WERI-Rb-1 (cell line): ENCODE measurements at regions not wholly inside any gene's neighbourhood (a gene's known extent, or its start where the extent isn't known, plus 50 kb on each side); places are given as distances from the start of the nearest gene placed in this dataset.

ENCODE experiments used
- DNase-seq: peaks from one replicate; pipeline ENCODE4 v3.0.0-alpha.2; 2020
- H3K27ac ChIP-seq: fragments of 250-450 bp; sonication (Bioruptor Pico); 2 replicates; pipeline ENCODE4 v1.5.1; 2020; ENCODE audit warnings: mild to moderate bottlenecking, moderate library complexity
- H3K27me3 ChIP-seq: fragments of 250-450 bp; sonication (Bioruptor Pico); 2 replicates; pipeline ENCODE4 v1.5.1; 2021; ENCODE audit warnings: mild to moderate bottlenecking, low read depth, moderate library complexity; ENCODE audit not compliant: insufficient read depth, severe bottlenecking
- H3K36me3 ChIP-seq: fragments of 250-450 bp; sonication (Bioruptor Pico); 2 replicates; pipeline ENCODE4 v1.5.1; 2020; ENCODE audit warnings: mild to moderate bottlenecking, moderate library complexity
- H3K4me3 ChIP-seq: 2 replicates; pipeline ENCODE4 v1.5.1; 2011; ENCODE audit warnings: low read depth, mild to moderate bottlenecking, control low read depth, low read length
- H3K9me3 ChIP-seq: fragments of 250-450 bp; sonication (Bioruptor Pico); 2 replicates; pipeline ENCODE4 v1.5.1; 2021; ENCODE audit warnings: mild to moderate bottlenecking, moderate library complexity; ENCODE audit not compliant: severe bottlenecking
- CTCF ChIP-seq: IDR thresholded peaks from 2 replicates; pipeline ENCODE4 v1.5.1; 2011; ENCODE audit warnings: low read depth, mild to moderate bottlenecking, control low read depth, inconsistent platforms, low read length

- H3K27me3 ChIP-seq: no peaks in the 10 kb centered on the region
- H3K36me3 ChIP-seq: no peaks in the 10 kb centered on the region
- no peak for TF ChIP-seq CTCF
Observed at GRCh38 chr6:137801352-137802114, 65.5 kb upstream of the TNFAIP3 start.

GRCh38 chr6:137802408-137803182, 64.5 kb upstream of the TNFAIP3 start:
- H3K36me3 ChIP-seq: no peaks in the 10 kb centered on the region

More at GRCh38 chr6:137801352-137802114, 65.5 kb upstream of the TNFAIP3 start:
- Histone ChIP-seq H3K27ac (no peak overlapping the region), H3K9me3 (no peaks in the 10 kb centered on the region), H3K4me3 (no peak overlapping the region)
- no peak for DNase-seq

GRCh38 chr6:137804637-137805036, 62.4 kb upstream of the TNFAIP3 start:
- Histone ChIP-seq H3K27ac (no peak overlapping the region), H3K36me3 (no peaks in the 10 kb centered on the region), H3K9me3 (no peaks in the 10 kb centered on the region), H3K4me3 (no peak overlapping the region), H3K27me3 (no peaks in the 10 kb centered on the region)
- no peak for TF ChIP-seq CTCF
- DNase-seq: no peak

More at GRCh38 chr6:137802408-137803182, 64.5 kb upstream of the TNFAIP3 start:
- TF ChIP-seq CTCF: no peak
- no peak overlapping the region for H3K27ac ChIP-seq
- H3K27me3 ChIP-seq: no peaks in the 10 kb centered on the region
- H3K9me3 ChIP-seq: no peaks in the 10 kb centered on the region
- DNase-seq: no peak
- H3K4me3 ChIP-seq: no peak overlapping the region

- no peak for DNase-seq
- no peaks in the 10 kb centered on the region for H3K9me3 ChIP-seq
- H3K36me3 ChIP-seq: no peaks in the 10 kb centered on the region
Observed at GRCh38 chr6:137805622-137806021, 61.4 kb upstream of the TNFAIP3 start.

GRCh38 chr6:137806914-137807682, 60.0 kb upstream of the TNFAIP3 start:
- H3K27ac ChIP-seq: no peak overlapping the region
- DNase-seq: no peak
- no peak overlapping the region for H3K4me3 ChIP-seq
- H3K27me3 ChIP-seq: no peaks in the 10 kb centered on the region
- no peaks in the 10 kb centered on the region for H3K36me3 ChIP-seq
- no peaks in the 10 kb centered on the region for H3K9me3 ChIP-seq
- no peak for TF ChIP-seq CTCF

More at GRCh38 chr6:137805622-137806021, 61.4 kb upstream of the TNFAIP3 start:
- no peak overlapping the region for H3K4me3 ChIP-seq
- no peaks in the 10 kb centered on the region for H3K27me3 ChIP-seq
- no peak overlapping the region for H3K27ac ChIP-seq
- no peak for TF ChIP-seq CTCF
